HCT116 (cell line): ENCODE measurements at regions not wholly inside any gene's neighbourhood (a gene's known extent, or its start where the extent isn't known, plus 50 kb on each side); places are given as distances from the start of the nearest gene placed in this dataset.

Experiments used
- CBX3 ChIP-seq: IDR thresholded peaks from 2 replicates; pipeline ENCODE4 v1.6.1; 2012; ENCODE audit warnings: low read depth
- EZH2 ChIP-seq: fragments of 200-600 bp; sonication (generic); IDR thresholded peaks from 2 replicates; pipeline ENCODE4 v1.6.1; 2017; ENCODE audit warnings: antibody characterized with exemption, mixed run types
- JUND ChIP-seq: IDR thresholded peaks from 2 replicates; pipeline ENCODE4 v1.6.1; 2012
- POLR2A ChIP-seq: IDR thresholded peaks from 2 replicates; pipeline ENCODE4 v1.7.0; 2011; ENCODE audit warnings: borderline replicate concordance; ENCODE audit not compliant: insufficient read depth, insufficient read length; ENCODE audit errors: extremely low read depth
- POLR2AphosphoS5 ChIP-seq: IDR thresholded peaks from 2 replicates; pipeline ENCODE4 v1.6.1; 2011; ENCODE audit warnings: mild to moderate bottlenecking, low read depth, low read length, moderate library complexity
- RAD21 ChIP-seq: IDR thresholded peaks from 2 replicates; pipeline ENCODE4 v1.6.1; 2012; ENCODE audit warnings: low read depth, mild to moderate bottlenecking
- SIN3A ChIP-seq: IDR thresholded peaks from 2 replicates; pipeline ENCODE4 v1.6.1; 2012; ENCODE audit warnings: low read depth
- TF ChIP-seq, protein P1 (sequence below), 3 experiments: fragments of 200-600 bp in 1 of 3; sonication (generic) in 1 of 3; IDR thresholded peaks in 2 of 3; conservative IDR thresholded peaks in 1 of 3; 2 replicates each; pipeline ENCODE4 v1.5.1; 2012 to 2017; ENCODE audit warnings: low read depth in 2 of 3, low read length in 2 of 3, antibody characterized with exemption in 1 of 3, borderline replicate concordance in 1 of 3, control low read depth in 1 of 3, mild to moderate bottlenecking in 1 of 3, mixed read lengths in 1 of 3, mixed run types in 1 of 3, moderate library complexity in 1 of 3; ENCODE audit not compliant: insufficient read depth in 1 of 3
- TF ChIP-seq, protein P2 (sequence below): IDR thresholded peaks from 2 replicates; pipeline ENCODE4 v1.6.1; 2012; ENCODE audit warnings: low read depth
- TF ChIP-seq, protein P3 (sequence below): IDR thresholded peaks from 2 replicates; pipeline ENCODE4 v1.6.1; 2012

DNA sequence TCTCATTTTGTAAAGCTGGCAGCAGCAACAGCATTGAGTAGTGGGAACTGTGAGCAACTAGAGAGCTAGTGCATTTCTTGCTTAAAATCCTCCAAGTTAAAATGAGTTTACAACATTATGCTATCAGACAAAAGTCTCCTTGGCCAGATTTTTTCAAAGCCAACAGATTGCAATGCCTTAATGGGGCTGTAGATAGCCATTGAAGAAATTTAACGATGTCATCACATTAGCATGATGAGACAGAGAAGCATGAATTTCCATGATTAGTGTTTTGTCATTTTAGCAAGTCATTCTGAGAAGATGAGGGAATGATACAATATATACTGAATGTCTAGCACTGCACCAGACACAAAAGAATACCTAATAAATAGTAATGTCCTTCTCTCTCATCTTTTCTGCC, 307.5 kb upstream of the REG3G start:
- TF ChIP-seq, protein P1, sequence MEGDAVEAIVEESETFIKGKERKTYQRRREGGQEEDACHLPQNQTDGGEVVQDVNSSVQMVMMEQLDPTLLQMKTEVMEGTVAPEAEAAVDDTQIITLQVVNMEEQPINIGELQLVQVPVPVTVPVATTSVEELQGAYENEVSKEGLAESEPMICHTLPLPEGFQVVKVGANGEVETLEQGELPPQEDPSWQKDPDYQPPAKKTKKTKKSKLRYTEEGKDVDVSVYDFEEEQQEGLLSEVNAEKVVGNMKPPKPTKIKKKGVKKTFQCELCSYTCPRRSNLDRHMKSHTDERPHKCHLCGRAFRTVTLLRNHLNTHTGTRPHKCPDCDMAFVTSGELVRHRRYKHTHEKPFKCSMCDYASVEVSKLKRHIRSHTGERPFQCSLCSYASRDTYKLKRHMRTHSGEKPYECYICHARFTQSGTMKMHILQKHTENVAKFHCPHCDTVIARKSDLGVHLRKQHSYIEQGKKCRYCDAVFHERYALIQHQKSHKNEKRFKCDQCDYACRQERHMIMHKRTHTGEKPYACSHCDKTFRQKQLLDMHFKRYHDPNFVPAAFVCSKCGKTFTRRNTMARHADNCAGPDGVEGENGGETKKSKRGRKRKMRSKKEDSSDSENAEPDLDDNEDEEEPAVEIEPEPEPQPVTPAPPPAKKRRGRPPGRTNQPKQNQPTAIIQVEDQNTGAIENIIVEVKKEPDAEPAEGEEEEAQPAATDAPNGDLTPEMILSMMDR (IDR thresholded peaks at IDR 0.05 in 2 of 3, conservative IDR thresholded peaks at IDR 0.05 in 1 of 3; ENCODE audit: borderline replicate concordance in 1 of 3, insufficient read depth in 1 of 3, low read depth in 2 of 3, low read length in 2 of 3), result no peak
- TF ChIP-seq POLR2A, result no peak
- TF ChIP-seq SIN3A, result no peak
- TF ChIP-seq JUND, result no peak
- TF ChIP-seq, protein P2, sequence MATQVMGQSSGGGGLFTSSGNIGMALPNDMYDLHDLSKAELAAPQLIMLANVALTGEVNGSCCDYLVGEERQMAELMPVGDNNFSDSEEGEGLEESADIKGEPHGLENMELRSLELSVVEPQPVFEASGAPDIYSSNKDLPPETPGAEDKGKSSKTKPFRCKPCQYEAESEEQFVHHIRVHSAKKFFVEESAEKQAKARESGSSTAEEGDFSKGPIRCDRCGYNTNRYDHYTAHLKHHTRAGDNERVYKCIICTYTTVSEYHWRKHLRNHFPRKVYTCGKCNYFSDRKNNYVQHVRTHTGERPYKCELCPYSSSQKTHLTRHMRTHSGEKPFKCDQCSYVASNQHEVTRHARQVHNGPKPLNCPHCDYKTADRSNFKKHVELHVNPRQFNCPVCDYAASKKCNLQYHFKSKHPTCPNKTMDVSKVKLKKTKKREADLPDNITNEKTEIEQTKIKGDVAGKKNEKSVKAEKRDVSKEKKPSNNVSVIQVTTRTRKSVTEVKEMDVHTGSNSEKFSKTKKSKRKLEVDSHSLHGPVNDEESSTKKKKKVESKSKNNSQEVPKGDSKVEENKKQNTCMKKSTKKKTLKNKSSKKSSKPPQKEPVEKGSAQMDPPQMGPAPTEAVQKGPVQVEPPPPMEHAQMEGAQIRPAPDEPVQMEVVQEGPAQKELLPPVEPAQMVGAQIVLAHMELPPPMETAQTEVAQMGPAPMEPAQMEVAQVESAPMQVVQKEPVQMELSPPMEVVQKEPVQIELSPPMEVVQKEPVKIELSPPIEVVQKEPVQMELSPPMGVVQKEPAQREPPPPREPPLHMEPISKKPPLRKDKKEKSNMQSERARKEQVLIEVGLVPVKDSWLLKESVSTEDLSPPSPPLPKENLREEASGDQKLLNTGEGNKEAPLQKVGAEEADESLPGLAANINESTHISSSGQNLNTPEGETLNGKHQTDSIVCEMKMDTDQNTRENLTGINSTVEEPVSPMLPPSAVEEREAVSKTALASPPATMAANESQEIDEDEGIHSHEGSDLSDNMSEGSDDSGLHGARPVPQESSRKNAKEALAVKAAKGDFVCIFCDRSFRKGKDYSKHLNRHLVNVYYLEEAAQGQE, result no peak
- no peak for TF ChIP-seq RAD21
- TF ChIP-seq POLR2AphosphoS5, result no peak
- TF ChIP-seq EZH2, result no peak
- no peak for TF ChIP-seq CBX3
- TF ChIP-seq, protein P3, sequence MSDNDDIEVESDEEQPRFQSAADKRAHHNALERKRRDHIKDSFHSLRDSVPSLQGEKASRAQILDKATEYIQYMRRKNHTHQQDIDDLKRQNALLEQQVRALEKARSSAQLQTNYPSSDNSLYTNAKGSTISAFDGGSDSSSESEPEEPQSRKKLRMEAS, result no peak
